AG04449 (cell line): ENCODE measurements at regions not wholly inside any gene's neighbourhood (a gene's known extent, or its start where the extent isn't known, plus 50 kb on each side); places are given as distances from the start of the nearest gene placed in this dataset.

Experiments used
- CTCF ChIA-PET: fragments of 350-600 bp; formaldehyde crosslinking; extraction: SDS; loops from one replicate; lab custom pipeline; 2021; ENCODE audit warnings: antibody characterized with exemption; lab: Yijun Ruan, JAX
- POLR2A ChIA-PET: fragments of 400-600, 350-600 bp; formaldehyde crosslinking; extraction: SDS; loops from one replicate; lab custom pipeline; 2020; ENCODE audit warnings: antibody characterized with exemption, inconsistent platforms; lab: Yijun Ruan, JAX
- DNase-seq: peaks from one replicate; pipeline ENCODE4 v3.0.0-alpha.2; 2010; ENCODE audit warnings: low read depth, low spot score
- H3K4me3 ChIP-seq: 2 replicates; pipeline ENCODE4 v1.5.1; 2011; ENCODE audit warnings: low read depth, mild to moderate bottlenecking, control low read depth, low read length
- TF ChIP-seq, protein P1 (sequence below): IDR thresholded peaks from one replicate; pipeline ENCODE4 v1.5.1; 2011; ENCODE audit warnings: mild to moderate bottlenecking, moderate library complexity, low read length, control low read depth, inconsistent platforms; ENCODE audit not compliant: insufficient read depth; ENCODE audit errors: missing control alignments

DNA sequence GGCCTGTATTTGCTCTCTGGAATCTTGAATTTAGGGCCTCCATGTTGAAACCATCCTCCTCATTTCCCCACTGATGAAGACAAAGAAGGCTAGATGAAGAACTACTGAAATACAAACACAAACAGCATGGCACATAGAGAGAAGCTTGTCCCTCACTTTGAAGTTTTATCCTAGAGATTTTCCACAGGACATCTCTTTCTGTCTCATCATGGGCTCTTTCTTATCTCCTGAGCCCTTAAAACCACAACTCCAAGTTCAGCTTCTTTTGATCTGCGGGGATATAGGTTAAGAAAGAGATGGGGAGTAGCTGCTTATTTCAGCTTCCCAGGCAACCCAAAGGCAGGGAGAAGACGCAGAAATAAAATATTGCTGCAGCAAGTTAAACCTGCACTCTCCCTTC lies 213.1 kb upstream of the LRIG1 start:
- ChIA-PET POLR2A (no interaction called here), CTCF (interaction anchor here (1.4 kb wide), 1 partner anchor 8 kb away, joined by 4 read pairs; no protein-coding TSS in a partner anchor)
- no peak for DNase-seq
- TF ChIP-seq, protein P1, sequence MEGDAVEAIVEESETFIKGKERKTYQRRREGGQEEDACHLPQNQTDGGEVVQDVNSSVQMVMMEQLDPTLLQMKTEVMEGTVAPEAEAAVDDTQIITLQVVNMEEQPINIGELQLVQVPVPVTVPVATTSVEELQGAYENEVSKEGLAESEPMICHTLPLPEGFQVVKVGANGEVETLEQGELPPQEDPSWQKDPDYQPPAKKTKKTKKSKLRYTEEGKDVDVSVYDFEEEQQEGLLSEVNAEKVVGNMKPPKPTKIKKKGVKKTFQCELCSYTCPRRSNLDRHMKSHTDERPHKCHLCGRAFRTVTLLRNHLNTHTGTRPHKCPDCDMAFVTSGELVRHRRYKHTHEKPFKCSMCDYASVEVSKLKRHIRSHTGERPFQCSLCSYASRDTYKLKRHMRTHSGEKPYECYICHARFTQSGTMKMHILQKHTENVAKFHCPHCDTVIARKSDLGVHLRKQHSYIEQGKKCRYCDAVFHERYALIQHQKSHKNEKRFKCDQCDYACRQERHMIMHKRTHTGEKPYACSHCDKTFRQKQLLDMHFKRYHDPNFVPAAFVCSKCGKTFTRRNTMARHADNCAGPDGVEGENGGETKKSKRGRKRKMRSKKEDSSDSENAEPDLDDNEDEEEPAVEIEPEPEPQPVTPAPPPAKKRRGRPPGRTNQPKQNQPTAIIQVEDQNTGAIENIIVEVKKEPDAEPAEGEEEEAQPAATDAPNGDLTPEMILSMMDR: no peak
- H3K4me3 ChIP-seq: no peak overlapping the region

DNA sequence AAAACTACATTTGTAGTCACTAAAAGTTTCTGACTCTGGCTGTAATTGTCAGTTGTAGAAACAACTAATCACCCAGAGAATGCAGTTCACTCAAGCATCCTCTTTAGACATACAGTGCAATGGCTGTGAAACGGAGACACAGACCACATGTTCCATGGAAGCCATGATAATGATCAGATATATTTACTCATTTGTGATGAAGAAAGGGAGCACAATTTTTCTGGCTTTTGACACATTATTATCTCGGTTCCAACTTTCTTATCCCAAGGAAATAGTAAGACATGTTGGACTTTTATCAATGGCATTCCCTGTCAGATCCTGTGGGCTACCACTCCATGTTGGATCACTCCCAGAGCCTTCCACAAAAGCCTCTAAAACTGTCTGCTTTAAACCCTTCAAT lies 215.0 kb upstream of the LRIG1 start:
- H3K4me3 ChIP-seq: no peak overlapping the region
- ChIA-PET CTCF (no interaction called here), POLR2A (no interaction called here)
- TF ChIP-seq, protein P1: no peak
- DNase-seq: no peak

DNA sequence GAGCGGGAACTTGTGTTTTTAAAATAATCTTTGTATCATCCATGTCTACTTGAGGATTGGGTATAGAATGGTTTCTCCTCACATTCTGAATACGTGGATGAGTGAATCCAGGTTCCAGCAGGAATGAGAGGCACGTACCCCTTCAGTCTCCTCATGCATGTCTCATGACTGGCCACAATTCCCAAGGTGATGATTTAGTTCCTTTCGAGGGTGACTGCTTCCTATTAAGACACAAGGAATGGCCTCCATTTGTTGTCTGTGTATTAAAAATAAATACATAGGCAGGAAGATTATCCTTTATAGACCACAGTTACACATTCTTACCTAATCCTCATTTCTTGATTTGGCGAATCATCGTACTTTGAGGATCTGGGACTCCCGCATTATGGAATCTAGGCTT lies 217.0 kb upstream of the LRIG1 start:
- TF ChIP-seq, protein P1: no peak
- ChIA-PET POLR2A (no interaction called here), CTCF (interaction anchor here (1.0 to 1.3 kb wide), 2 partner anchors 9 to 310 kb away, joined by 3 to 4 read pairs; no protein-coding TSS in a partner anchor)
- H3K4me3 ChIP-seq: no peak overlapping the region
- no peak for DNase-seq

DNA sequence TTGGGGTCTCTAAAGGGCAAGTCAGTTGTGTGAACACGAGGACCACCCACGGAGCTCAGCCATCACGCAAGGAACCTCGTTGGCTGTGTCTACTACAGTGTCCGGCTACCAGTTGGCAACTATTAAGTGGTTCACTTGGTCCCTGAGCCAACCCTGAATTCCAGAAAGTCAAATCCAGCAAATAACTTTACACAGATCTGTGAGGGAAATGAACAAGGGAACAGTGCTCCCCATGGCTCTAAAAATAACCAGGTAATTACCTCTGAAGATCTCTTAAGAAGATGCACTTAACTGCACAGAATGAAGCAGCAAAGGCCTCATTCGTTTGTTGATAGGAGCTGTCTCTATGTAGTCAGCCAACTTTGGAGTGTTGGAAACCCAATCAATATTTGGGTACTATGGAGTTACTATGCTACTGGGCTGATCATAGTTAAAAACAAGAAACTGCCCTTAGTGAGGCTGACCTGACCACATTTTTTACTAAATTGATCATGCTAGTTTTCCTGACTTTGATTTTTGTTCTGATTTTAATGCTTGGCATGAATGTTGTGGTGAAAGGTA lies 219.1 kb upstream of the LRIG1 start:
- ChIA-PET CTCF (no interaction called here), POLR2A (no interaction called here)
- TF ChIP-seq, protein P1: no peak

DNA sequence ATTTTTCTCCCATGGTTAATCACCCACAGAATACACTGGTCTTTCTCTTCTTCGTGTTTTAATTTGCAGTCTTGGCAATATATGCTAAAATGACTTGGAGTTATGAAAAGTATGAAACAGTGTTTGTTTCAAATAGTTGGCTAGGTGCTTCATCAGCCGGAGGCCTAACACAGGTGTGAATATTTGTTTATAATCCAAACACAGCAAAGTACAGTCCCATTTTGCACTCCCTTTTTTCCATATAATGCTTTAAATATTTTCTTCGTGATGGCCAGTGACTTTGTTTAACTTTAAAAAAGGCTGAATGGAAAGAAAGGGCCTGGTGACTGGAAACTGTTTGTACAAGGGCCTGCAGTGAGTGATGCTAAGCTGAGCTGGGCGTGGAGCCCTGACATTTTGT lies 219.7 kb upstream of the LRIG1 start:
- TF ChIP-seq, protein P1: no peak
- POLR2A ChIA-PET: no interaction called here
- CTCF ChIA-PET: no interaction called here
- H3K4me3 ChIP-seq: no peak overlapping the region
- no peak for DNase-seq

More for the DNA sequence above, 219.1 kb upstream of the LRIG1 start:
- no peak for DNase-seq
- no peak overlapping the region for H3K4me3 ChIP-seq

DNA sequence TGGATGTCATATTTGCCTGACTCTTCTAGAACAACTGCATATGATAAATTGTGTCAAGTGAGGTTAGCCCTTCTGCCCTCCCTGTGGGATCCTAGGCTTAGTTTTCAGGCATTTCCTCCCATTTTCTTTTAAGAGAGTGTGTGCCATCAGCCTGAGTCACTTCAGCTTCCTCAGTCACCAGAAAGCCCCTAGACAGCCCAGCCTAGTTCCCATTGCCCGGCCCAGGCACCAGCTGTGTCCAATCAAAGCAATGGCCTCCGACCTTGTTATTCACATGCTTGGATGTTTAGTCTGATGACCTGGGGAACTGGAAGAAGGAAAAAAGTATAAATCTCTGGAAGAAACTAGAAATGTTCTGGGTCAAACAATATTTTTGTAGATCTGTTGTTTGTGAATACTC lies 221.9 kb upstream of the LRIG1 start:
- CTCF ChIA-PET: interaction anchor here (1.5 kb wide), 1 partner anchor 9 kb away, joined by 4 read pairs; no protein-coding TSS in a partner anchor
- H3K4me3 ChIP-seq: no peak overlapping the region
- POLR2A ChIA-PET: no interaction called here
- TF ChIP-seq, protein P1: no peak
- DNase-seq: no peak
